NCI-H187 (cell line): ENCODE measurements at regions not wholly inside any gene's neighbourhood (a gene's known extent, or its start where the extent isn't known, plus 50 kb on each side); places are given as distances from the start of the nearest gene placed in this dataset.
"Not testable (repeated sequence)": the region's sequence is repeated elsewhere in the genome, so short reads cannot be mapped to it uniquely, and the experiment has no call there.

Experiments
- DNase-seq, 2 experiments: peaks; one replicate each; lab custom pipeline; 2025; lab: John Stamatoyannopoulos, UW

DNA sequence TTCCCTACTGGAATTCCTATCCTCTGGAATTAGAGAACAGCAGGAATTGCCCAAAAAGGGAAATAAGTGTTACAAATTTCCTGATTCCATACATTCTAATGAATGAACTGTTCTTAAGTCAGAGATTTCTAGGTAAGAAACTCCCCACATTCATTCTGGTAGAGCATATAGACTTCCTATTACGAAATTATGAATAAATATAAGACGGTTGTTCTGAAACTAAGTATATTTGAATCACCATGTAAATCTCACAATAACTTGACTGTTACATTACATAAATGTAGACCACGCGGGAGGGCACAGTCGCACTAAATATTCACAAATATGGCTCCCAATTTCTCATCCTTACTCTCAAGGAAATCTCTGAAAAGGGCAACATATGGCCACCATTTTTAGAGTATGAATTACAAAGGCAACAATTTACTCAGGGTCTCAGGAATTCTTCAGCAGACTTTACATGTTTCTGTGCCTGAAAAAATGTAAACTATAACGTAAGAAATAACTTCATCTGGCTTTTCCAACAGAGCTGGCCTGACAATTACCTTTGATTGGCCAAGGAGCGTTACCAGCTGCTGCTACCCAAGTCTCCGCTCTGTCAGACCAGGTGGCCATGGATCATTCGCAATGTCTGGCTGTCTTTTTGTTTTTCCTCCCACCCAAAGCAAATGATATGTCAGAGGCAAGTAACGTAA, 115.8 kb downstream of the MPP7 start:
- no peak for DNase-seq

DNA sequence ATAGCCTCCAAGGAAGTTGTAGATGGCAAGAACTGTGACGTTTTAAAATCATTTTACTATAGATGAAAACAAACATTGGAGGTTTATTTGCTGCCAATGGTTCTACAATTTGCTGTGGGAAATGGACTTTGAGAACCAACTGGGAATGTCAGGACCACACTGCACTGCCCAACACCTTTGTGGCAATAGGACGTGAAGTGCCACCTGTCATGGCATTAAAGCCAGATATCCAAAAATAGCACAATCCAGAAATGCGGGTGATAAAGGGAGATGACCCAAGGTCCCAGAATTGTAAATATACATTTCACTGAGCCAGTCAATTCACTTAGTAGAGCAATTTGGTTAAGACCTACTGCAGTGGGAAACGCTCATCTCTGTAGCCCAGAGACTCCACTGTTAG, 116.4 kb downstream of the MPP7 start:
- DNase-seq, result no peak

DNA sequence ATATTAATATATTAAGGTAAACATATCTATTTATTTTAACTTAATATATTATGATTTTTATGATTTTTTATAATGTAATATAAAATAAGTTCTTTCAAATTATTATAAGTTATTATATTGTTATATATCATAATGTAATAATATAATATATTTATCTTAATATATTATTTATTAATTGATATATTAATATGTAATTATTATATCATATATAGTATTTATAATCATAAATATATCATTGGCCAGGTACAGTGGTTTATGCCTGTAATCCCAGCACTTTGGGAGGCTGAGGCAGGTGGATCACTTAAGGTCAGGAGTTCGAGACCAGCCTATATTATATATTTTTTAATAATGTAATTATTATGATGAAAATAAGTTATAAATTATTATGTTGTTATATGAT, 118.1 kb downstream of the MPP7 start:
- no peak for DNase-seq

- DNase-seq, result no peak
These were observed 121.3 kb downstream of the MPP7 start for GRCh38 chr10:28181478-28182096.

- DNase-seq, result no peak
These were observed 122.2 kb downstream of the MPP7 start for GRCh38 chr10:28180654-28181053.

DNA sequence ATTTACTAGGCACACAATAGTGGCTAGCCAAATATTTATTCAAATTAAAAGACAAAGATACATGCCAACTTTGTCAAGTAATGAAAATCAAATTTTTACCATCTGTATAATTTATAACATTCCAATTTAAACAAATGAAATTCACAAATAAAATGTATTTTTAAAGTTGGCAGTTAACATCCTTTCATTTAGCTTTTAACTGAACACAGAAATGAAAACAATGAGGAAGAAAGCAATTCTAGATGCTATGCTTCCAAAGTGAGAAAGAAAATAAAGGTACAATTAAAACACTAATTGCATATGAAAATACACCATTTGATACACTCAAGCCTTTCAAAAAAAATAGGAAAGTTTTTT, 123.1 kb downstream of the MPP7 start:
- no peak for DNase-seq

DNA sequence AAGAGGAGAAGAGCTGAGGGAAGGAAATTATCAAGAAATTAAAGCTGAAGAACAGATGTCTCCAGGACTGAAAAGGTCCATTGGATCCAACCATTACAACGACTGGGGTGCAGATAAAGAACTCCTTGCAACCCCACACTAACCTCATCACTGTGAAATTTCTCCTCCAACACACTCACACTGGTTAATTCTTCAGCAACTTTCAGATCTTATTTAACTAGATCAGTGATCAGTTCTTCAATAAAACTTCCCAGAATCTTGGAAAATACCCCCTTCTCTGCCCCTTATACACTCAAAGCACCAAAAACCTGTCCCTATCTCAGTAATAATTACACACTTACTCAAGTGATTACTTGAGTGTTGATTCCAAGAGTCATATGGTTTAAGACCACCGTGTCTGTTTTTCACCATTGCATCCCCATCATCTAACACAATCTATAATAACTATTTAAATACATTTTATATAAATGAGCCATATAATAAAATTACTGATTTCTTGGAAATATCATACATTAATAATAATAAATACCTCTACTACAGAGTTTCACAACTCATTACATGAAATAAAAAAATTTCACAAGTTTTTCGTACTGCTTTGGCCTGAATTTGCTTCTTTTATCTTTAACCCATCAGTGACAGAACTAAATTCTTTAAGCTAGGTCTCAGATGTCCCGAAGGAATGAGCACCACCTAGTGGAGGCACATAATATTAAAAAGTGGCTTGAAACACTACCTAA, 123.7 kb downstream of the MPP7 start:
- DNase-seq, result peak in 1 of 2 experiments; percentile 1

- no peak for DNase-seq
These were observed 124.8 kb downstream of the MPP7 start for GRCh38 chr10:28177944-28178637.

- not testable (repeated sequence) for DNase-seq
These were observed 126.4 kb downstream of the MPP7 start for GRCh38 chr10:28176498-28176897.

DNA sequence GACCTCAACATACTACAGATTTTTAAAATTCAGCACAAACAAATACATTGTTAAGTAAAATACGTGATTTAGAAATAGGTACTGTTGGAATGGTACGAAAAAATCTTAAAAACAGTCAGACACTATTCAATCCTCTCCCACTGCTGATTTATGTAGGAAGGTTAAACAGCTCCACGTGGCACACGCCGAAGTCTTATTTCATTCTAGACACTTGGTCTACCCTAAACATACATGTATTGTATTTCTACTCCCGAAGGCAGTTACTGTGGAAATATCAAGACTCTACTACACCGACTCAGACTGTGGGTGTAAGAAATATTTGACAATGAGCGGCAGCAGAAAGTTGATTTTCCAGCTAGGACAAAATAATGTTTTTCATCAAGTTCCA, 130.6 kb downstream of the MPP7 start:
- no peak for DNase-seq

- no peak for DNase-seq
These were observed 131.2 kb downstream of the MPP7 start for GRCh38 chr10:28171468-28172222.

GRCh38 chr10:28169525-28169924, 133.3 kb downstream of the MPP7 start:
- DNase-seq, result no peak

DNA sequence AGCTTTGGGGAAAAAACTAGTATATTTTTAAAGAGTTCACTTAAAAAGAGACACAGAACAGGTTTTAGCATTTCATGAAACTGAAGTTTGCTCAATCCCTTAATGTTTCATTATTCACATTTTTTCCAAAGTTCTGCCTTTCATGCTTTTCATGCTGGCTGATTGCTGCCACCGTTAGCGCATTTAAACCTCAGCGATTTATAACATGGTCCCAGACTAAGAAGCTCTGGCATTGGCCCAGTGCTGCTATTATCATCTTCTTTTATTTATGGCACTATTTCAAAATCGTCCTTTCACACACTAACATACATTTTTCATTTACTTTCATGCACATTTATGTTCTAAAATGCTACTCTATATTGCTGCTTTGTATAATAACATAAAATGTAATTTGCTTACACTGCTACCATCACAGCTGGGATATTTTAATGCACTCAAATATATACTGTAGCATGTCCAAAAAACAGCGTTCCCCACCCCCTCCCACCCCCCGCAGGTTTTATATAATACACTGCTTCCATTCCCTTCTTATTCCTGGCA, 141.9 kb downstream of the MPP7 start:
- DNase-seq, result no peak

DNA sequence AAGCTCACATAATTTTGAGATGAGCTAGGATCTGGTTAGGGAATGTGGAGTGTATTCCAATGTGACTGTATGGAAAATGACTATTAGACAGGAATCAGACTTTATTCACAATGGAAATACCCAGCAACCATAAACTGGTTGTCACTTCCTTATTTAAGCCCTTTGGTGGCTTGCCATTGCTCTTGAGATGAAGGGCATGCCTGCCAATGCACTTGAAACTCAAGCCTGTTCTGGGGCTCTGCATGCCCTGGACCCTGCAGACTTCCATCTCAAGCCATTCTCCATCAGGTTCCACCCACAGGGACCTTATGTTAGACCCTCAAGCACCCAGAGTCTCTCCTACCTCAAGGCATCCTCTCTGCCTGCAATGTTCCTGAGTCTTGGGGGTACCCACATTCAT, 145.5 kb downstream of the MPP7 start:
- DNase-seq, result no peak

DNA sequence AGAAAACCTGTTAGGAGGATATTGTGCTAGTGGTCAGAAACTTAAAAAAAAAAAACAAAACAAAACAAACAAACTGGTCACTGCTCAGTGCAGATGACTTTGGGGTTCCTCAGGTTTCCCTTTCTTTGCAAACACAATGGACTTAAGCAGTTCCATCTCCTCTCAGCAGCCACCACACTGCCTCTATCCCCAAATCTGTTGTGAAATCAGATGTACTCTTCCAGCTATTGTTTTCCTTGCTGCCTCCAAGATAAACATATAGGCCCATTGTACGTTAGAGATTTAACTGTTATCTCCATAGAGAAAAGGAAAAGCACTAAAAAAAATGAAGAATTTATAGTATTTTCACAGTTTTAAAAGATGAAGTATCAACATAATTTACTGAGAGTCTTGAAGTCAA, 147.1 kb downstream of the MPP7 start:
- no peak for DNase-seq

- DNase-seq, result no peak
These were observed 151.2 kb downstream of the MPP7 start for GRCh38 chr10:28151636-28152035.

DNA sequence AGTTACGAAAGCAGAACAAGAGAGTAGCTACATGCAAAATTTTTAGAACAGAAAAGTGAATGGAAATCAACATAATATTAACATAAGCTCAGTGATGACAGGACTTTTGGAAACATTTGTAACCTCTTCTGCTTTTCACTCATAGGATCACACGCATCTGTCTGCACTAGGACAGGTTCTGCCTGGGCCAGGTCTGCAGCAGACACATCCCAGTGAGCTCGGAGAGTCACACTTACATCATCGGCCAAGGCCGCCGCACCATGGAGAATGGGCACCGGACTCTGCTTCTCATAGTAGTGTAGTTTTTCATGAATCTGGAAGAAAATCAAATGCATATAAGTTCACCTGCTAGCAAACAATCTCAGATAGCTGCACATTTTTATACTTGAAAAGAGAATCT, 150.9 kb upstream of the ODAD2 start:
- no peak for DNase-seq

- no peak for DNase-seq
These were observed 148.8 kb upstream of the ODAD2 start for GRCh38 chr10:28147706-28148105.

DNA sequence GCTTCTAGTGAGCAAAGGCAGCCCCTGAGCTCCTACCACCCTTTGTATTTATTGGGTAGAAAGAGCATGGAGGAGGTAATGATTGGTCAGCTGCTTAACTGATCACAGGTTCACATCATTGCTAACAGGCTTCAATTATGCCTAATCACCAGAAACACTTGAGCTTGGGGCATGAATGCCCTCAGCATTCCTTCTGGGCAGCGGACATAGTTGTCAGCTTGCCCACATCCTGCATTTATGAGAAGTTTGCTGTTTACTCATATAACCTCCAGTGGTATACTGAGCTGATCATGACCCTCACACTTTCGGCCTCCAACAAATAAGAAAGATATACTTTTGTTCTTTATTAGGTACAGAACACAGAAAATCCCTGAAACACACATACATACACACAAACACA, 140.3 kb upstream of the ODAD2 start:
- DNase-seq, result no peak

- DNase-seq, result no peak
These were observed 139.3 kb upstream of the ODAD2 start for GRCh38 chr10:28137907-28138880.

DNA sequence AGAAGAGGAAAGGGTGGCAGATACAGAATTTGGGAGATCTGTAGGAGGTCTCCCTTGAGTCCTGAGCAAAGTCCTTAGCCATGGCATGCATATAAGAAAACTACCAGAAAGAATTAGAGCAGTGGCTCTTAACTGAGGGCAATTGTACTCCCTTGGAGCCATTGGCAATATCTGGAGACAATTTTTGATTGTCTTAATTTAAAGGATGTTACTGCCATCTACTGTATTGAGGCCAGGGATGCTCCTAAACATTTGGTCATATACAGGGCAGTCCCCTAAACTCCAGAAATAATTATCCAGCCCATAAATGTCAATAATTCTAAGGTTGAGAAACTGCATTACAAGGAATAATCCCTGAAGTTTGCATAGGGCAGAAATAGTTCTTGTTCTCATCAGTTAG, 136.4 kb upstream of the ODAD2 start:
- no peak for DNase-seq
